KBM-7 (cell line): ENCODE measurements at regions not wholly inside any gene's neighbourhood (a gene's known extent, or its start where the extent isn't known, plus 50 kb on each side); places are given as distances from the start of the nearest gene placed in this dataset.
"Not testable (repeated sequence)": the region's sequence is repeated elsewhere in the genome, so short reads cannot be mapped to it uniquely, and the experiment has no call there.

Source experiments
- DNase-seq: peaks from one replicate; pipeline ENCODE4 v3.0.0-alpha.2; 2015
- in situ Hi-C: fragments of 300-500 bp; cut with MboI; formaldehyde crosslinking; loops from 2 replicates; pipeline ENCODE4 v1.14.3; 2020; ENCODE audit warnings: low sequenced_read_pairs, low pct_unique_long_range_greater_than_20kb, mixed read lengths

DNA sequence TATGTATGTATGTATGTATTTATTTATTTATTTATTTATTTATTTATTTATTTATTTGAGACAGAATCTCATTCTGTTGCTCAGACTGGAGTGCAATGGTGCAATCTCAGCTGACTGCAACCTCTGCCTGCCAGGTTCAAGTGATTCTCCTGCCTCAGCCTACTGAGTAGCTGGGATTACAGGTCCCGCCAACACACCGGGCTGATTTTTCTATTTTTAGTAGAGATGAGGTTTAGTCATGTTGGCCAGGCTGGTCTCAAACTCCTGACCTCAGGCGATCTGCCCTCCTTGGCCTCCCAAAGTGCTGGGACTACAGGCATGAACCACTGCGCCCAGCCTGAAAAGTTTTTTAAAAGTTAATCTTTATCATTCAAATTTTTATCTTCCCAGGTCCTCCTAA, 532.9 kb upstream of the SMIM21 start:
- in situ Hi-C loops, DNase-seq: not testable (repeated sequence)

DNA sequence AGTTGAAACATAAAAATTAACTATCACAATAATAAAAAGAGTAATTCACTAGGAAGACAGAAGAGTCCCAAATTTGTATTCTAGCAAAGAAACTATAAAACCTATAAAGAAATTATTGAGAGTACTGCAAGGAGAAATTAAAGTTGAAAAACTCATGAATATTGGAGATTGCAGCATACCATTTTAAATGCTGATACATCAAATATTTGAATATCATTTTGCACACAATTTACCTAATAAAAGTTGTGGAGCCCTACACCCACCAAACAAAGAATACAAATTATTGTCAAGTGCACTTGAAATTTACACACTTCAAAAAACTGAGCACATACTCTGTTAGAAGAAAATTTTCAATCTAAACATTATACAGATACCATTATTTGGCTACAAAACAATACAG, 531.6 kb upstream of the SMIM21 start:
- DNase-seq = no peak
- in situ Hi-C loops = no loop called here

DNA sequence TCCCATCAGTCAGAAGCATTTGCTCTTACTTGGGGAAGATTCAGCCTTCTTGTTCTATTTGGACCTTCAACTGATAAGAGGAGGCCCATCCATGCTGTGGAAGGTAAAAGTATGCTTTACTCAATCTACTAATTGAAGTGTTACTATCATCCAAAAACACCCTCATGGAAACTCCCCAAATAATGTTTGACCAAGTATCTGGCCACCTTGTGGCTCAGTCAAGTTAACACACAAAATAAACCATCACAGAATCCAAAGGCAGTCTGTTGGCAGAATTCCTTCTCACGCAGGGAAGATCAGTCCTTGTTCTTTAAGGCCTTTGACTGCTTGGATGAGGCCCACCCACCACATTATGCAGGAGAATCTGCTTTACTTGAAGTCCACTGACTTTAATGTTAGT, 531.2 kb upstream of the SMIM21 start:
- no peak for DNase-seq
- in situ Hi-C loops = no loop called here

DNA sequence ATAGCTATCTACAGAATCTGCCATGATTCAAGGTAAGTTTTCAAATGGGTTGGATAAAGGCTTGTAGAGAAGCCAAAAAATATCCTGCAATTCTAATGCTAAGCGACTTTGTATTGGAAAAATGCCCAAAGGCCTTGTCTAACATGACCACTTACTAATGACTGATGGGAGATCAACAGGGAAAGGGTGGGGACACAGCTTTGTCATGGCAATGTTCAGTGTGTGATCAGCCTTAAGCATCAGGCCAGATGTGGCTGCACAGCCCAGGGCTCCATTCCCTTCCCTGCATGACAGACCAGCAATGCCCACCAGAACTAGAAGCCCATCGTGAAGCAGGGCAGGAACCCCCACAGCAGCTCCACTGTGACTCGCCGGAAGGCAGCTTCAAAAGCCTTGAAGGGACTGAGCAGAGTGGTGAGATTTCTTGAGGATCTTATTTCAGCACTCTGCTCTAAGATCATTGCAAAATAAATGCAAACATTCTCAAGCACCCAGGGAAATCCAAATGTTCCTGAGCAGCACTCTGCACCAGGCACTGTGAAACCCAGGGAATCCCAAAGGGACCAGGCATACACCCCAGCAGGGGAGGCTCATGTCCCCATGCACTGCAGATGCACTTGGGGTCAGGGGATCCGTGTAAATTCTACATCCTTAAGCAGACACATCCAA, 517.9 kb upstream of the SMIM21 start:
- DNase-seq = no peak
- in situ Hi-C loops = no loop called here

DNA sequence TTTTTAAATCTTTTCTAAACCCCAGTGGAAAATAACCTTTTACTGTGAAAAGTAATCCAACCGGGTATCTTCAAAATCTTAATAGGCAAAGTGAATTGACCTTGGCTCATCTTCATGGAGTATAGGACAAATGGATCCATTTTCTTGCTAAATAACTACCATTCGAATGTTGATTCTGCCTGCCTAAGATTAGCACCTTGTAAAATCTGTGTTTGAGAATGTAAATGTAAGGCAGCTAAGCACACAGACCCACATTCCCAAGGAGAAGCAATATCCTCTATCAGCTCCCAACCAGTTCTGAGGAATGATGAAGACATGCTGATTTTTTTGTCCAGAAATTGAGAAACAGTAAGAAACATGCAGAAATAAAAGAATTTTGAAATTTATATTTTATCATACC, 509.8 kb upstream of the SMIM21 start:
- in situ Hi-C loops = no loop called here

DNA sequence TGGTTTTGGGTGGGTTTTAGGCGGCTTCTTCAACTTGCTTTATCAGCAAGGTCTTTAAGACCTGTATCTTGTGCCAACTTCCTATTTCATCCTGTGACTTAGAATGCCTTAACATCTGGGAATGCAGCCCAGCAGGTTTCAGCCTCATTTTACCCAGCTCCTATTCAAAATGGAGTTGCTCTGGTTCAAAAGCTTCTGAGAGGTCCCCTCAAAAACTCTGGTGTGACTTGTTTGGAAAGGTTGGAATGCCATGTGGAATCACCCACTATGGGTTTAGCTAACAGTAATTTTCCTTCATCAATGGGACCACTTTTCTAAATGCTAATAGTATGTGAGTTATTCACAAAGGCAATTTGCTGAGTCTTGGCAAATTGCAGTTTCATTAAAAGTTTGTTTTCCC, 509.4 kb upstream of the SMIM21 start:
- DNase-seq = no peak
- in situ Hi-C loops = no loop called here

More for the DNA sequence above, 509.8 kb upstream of the SMIM21 start:
- DNase-seq = no peak

DNA sequence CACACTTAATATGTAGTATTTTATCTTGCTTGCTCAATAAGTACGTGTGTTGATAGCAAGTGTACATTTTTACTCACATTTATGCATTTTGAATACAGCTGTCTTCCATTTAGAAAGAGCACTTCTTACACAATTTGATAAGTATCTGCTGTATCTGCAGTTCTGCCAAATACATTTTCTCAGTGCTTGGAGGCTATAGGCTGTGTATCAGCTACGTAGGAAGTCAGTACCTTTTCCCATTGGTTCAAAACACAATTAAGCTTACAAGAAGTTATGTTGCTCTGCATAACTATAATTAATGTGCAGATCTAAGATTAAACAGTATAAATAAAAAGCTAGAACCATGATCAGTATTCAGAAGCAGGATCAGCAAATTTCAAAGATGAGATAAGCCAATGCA, 503.6 kb upstream of the SMIM21 start:
- in situ Hi-C loops = no loop called here

DNA sequence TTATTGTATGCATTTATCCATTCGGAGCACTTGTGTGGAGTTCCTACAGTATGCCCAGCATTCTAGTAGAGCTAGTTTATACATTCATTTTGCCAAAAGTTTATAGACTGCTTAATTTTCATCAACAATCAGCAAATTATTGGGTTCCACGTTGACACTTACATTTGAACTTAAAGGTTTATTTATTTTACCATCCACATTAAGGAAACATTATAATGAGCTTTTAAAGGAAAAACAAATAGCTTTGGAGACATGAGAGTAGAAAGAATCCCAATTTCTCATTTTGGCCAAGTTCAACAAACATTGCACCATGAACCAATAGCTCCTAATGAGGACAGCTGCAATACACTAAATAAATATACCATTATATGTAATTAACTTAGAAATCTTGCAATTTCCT, 501.2 kb upstream of the SMIM21 start:
- in situ Hi-C loops = no loop called here

More for the DNA sequence above, 503.6 kb upstream of the SMIM21 start:
- DNase-seq = no peak

DNA sequence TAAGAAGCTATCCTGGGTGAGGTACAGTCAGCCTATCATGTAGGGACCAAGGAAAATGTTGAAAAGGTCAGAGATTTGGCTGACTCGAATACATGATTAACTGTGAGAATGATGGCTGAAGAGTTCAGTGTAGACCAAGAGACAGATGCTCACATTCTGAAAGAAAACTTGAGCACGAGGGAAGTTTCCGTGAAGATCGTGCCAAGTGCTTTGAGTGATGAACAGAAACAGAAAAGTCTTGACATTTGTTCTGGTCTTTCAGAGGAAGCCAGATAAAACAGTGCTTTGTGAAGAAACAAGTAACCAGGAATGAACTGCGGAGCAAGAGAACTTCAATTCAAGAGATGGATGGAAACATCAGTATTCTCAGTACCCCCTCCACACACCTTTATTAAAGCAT, 500.3 kb upstream of the SMIM21 start:
- no peak for DNase-seq
- in situ Hi-C loops = no loop called here

More for the DNA sequence above, 501.2 kb upstream of the SMIM21 start:
- DNase-seq = no peak

DNA sequence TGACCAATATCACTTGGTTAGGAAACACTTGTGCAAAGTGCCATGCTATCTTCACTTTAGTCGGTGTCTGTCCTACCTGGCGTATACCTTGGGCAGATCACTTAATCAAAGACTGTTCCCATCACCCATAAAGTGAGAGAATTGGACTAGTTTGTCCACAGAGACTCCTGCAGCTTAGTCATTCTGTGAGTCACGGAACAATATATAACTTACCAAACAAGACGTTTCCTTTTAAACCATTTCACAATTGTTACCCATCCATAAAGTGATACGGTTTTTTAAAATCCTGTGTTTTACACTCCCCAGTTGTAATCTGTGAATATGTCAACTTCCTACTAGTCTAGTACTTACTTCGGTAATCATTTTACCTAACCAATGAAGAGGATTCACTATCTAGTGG, 499.3 kb upstream of the SMIM21 start:
- in situ Hi-C loops = no loop called here
- no peak for DNase-seq

DNA sequence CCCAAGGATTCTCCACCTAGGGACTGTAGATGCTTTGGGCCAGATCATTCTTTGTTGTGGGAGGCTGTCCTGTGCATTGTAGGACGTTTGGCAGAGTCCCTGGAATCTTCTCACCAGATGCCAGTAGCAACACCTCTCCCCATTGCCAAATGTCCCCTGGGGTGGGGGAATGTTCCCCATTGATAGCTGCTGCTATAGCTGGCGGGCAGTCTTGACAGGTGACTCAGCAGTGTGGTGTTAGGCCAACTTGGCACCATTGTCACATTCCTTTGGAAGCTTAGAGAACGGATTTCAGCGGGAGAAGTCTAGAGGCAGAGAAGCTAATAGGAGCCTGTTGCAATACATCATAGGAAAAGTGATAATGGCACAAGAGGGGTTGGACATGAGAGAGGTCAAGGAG, 495.7 kb upstream of the SMIM21 start:
- in situ Hi-C loops = no loop called here
- DNase-seq = no peak

DNA sequence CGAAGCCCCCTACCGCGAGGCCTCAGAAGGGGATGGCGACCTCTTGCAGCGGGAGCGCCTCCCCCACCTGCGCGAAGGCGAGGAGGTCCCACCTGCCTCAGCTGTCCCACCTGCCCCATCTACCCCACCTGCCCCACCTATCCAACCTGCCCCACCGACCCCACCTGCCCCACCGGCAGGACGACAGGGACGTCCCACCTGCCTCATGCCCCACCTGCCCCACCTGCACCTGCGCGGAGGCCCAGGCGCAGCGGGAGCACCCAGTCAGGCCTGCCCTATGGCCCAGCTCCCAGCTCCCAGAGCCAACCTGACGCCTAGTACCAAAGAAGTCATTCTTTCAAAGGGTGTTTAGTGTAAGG, 489.1 kb upstream of the SMIM21 start:
- in situ Hi-C loops = no loop called here
- no peak for DNase-seq

DNA sequence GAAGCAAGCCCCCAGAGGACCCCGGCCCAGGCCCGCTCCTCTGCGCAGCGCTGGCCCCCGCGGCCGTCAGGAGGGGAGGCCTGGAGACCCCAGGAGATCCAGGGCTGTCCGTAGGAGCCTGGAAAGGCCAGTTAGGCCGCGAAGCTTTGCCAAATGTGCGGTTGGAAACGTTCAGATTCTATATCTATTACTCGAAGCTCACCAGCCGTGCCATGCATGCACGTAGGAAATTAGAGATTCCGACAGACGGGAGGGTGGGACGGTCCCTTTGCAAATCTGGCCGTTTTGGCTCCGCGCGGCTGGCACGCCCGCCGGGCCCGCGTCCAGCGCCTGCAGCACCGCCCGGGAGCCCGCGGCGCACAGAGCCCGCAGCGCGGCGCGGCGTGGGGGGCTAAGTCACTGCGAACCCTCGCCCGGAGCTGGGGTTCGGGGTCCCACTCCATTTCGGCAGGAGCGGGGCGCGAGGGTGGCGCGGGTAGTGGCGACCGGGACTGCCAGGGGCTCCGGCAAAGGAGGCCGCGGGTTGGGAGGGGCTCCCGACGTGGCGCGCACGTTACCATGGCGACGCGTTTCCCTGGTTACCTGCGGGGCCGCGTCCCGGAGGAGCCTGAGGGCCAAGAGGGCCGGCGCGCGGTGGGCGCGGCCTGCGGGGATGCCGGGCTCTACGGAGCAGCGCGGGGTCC, 488.6 kb upstream of the SMIM21 start:
- in situ Hi-C loops = no loop called here
- DNase-seq = no peak

DNA sequence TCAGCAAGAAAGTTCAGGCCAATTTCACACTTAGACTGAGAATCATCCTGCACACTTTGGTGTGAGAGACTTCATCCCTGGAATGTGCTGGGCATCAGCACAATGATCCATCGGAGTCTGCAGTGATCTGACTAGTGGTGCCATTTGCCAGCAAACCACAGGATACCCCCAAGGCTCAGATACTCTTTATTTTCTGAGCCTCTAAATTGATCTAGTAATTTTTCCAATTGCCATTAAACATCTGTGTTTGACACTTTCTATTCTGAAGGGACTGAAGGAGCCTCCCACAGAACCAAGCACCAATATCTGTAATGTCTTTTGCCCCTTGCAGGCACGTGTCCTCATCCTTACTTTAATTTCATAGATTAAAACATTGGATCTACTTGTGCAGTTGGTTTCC, 485.3 kb upstream of the SMIM21 start:
- DNase-seq = no peak
- in situ Hi-C loops = no loop called here

DNA sequence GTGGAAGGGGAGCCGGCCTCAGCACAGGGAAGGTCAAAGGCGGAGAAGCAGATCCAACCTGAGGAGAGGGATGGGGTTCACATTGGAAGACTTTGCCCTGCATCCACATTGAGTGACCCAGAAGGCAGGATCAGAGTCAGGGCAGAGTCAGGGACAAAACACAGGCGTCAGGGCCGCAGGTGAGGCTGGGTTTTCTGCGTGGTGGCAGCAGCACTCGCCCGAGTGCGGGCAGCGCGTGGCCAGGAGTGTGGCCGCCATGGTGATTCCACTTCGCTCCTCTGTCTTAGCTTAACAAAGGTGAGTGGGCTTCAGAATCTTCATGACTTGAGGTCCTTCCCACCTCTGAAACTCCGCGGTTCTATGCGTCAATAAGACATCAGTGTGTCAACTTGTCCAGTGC, 476.9 kb upstream of the SMIM21 start:
- DNase-seq = no peak
- in situ Hi-C loops = no loop called here

DNA sequence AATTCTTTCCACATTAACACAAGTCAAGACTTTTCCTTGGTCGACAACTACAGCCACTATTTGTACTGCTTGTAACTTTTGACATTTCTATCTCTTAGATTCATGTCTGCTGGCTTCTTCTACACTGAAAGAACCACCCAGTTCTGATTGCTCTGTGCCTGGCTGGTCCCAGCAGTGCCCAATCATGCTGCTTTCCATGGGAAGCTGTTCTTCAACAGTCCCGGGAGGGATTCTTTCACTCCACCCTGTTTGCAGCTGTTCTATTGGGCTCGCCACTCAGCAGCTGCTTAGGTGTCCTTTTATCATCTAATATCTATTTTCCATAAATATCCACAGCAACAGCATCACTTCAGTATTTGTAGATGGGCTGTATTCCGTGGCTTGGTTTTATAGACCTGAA, 471.1 kb upstream of the SMIM21 start:
- in situ Hi-C loops = no loop called here

DNA sequence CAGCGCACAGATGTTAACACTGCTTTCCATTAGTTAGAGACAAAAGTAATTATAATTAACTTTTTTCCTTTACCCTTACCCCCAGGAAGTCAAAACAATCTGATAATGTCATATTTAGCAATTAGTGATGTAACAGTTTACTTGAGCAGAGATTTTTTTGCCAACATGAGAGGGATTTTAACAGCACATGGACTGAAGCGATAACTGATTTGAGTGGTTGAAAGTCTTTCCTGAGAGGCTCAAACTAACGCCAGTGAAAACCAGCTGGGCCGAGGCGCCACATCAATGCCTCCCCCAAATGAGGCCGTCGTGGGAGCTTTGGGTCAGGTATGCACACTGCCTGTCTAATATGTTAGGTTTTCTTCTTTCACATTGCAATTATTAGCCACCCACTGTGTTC, 469.9 kb upstream of the SMIM21 start:
- no peak for DNase-seq
- in situ Hi-C loops = no loop called here

More for the DNA sequence above, 471.1 kb upstream of the SMIM21 start:
- no peak for DNase-seq

DNA sequence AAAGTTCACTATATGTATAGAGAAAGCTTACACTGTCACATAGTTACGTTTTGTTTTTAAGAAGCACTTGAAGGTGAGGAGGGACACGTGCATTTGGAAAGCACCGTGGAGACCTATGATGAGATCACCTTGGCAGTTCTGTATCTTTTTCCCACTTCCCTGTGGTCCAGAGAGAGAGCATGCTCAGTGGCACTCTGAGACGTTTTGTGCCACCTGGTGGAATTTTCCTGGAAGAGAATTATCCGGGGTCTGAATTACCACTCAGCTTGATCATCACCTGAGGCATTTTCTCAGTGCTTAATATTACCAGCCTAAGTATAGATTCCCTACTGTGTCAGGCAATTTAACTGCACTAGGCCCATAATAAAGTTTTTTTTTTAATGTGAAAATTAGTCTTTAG, 469.4 kb upstream of the SMIM21 start:
- in situ Hi-C loops = no loop called here
- no peak for DNase-seq

DNA sequence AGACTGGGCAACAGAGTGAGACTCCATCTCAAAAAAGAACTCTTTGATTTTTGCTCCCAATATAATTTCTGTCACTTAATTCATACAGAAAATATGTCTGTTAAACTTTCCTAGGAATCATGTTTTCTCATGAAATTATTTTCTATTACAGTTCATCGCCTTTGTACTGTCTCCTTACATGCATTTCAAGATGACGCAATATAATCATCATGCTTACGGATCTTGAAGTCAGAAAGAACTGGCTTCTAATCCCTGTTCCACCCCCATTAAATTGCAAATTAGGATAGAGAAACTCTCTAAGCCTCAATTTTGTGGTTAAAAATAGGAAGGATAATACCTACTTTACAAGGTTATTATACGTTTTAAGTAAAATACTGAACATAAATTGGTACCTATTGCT, 467.6 kb upstream of the SMIM21 start:
- in situ Hi-C loops = no loop called here
- DNase-seq = no peak

DNA sequence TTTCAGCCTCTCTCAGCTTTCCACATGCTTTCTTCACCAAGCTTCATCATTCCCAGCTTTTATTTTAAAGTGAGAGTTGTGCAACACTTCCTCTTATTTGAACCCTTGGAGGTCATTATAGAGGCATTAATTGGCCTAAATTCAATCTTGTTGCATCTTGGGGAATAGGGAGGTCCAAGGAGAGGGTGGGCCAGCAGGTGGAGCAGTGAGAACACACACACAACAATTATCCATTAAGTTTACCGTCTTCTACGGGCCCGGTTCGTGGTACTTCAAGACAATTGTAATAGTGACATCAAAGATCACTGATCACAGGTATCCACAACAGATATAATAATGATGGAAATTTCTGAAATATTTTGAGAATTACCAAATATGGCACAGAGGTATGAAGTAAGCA, 457.2 kb upstream of the SMIM21 start:
- in situ Hi-C loops = no loop called here
- peak; percentile 4 for DNase-seq

DNA sequence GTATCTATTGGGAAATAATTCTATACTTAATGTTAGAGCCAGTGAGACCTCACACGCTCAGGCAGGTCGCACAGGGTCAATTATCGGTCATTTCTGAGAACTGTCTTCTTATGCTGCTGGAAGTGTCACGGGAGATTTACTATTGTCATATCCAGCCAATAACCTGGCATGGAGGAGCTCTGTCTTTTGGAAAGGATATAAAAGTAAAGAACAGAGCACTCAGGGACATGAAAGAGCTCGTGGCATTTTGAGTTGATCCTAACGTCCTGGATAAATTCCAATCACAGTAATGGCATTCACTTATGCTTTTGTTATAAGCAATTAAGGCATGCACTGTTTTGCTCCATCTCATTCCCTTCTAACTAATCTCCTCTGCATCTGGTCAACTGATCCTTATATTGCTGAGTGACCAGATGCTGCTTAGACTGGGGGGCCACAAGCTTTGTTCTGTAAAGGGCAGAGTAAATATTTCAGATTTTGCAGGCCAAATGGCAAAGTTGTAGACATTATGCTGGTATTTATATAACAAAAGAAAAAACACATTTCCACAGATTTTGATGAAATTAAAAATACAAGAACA, 453.5 kb upstream of the SMIM21 start:
- in situ Hi-C loops = no loop called here
- no peak for DNase-seq
